Endothelial cell (in vitro differentiated cells): ENCODE measurements at regions not wholly inside any gene's neighbourhood (a gene's known extent, or its start where the extent isn't known, plus 50 kb on each side); places are given as distances from the start of the nearest gene placed in this dataset.

Experiments
- DNase-seq: peaks from one replicate; pipeline ENCODE4 v3.0.0; 2021; ENCODE audit warnings: low spot score
- H3K27ac Mint-ChIP-seq: one replicate; pipeline ENCODE4 v1.8.0; 2021; ENCODE audit warnings: mixed read lengths, inconsistent platforms; ENCODE audit not compliant: unreplicated experiment
- H3K27me3 Mint-ChIP-seq: one replicate; pipeline ENCODE4 v1.8.0; 2021; ENCODE audit warnings: mild to moderate bottlenecking, moderate library complexity, mixed read lengths, inconsistent platforms; ENCODE audit not compliant: unreplicated experiment
- H3K36me3 Mint-ChIP-seq: one replicate; pipeline ENCODE4 v1.8.0; 2021; ENCODE audit warnings: mild to moderate bottlenecking, low read depth, mixed read lengths, inconsistent platforms; ENCODE audit not compliant: unreplicated experiment
- H3K4me1 Mint-ChIP-seq: one replicate; pipeline ENCODE4 v1.8.0; 2021; ENCODE audit warnings: mild to moderate bottlenecking, mixed read lengths, inconsistent platforms; ENCODE audit not compliant: unreplicated experiment
- H3K4me3 Mint-ChIP-seq: one replicate; pipeline ENCODE4 v1.8.0; 2021; ENCODE audit warnings: mild to moderate bottlenecking, mixed read lengths, inconsistent platforms; ENCODE audit not compliant: unreplicated experiment
- H3K9me3 Mint-ChIP-seq: one replicate; pipeline ENCODE4 v1.8.0; 2021; ENCODE audit warnings: mixed read lengths, inconsistent platforms; ENCODE audit not compliant: unreplicated experiment
- CTCF ChIP-seq: fragments of 200-600 bp; sonication (generic); IDR thresholded peaks from one replicate; pipeline ENCODE4 v1.5.0; 2021; ENCODE audit warnings: antibody characterized with exemption; ENCODE audit not compliant: unreplicated experiment

DNA sequence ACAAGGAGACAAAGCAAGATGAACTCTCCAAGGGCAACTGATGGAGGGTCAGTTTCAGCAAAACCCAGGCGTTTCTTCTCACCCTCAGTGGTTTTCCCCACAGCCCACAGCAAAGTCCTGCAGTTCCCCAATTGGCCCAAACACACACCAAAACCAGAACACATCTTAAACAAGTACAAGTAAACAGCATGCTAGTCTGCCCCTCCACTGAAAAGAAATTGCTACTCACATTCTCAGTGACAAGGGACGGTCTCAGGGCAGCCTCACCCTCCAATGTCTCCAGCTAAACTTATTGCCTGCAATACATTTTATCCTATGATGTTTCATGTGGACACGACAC lies 300.6 kb upstream of the IRX3 start:
- Mint-ChIP-seq H3K36me3 (no peaks in the 10 kb centered on the region), H3K9me3 (no peaks in the 10 kb centered on the region), H3K4me1 (peaks cover 21% of the 10 kb centered on the region), H3K27ac (peak overlapping the region; percentile 84), H3K27me3 (peaks cover 5% of the 10 kb centered on the region), H3K4me3 (no peak overlapping the region)
- TF ChIP-seq CTCF = no peak
- DNase-seq = no peak

GRCh38 chr16:54586474-54587175 lies 300.0 kb upstream of the IRX3 start:
- no peak for DNase-seq
- Mint-ChIP-seq H3K9me3 (no peaks in the 10 kb centered on the region), H3K27ac (no peak overlapping the region), H3K4me3 (no peak overlapping the region), H3K36me3 (no peaks in the 10 kb centered on the region), H3K4me1 (peaks cover 21% of the 10 kb centered on the region), H3K27me3 (peaks cover 5% of the 10 kb centered on the region)
- TF ChIP-seq CTCF = no peak

- no peak overlapping the region for H3K4me3 Mint-ChIP-seq
- no peaks in the 10 kb centered on the region for H3K36me3 Mint-ChIP-seq
- no peak for TF ChIP-seq CTCF
- no peak for DNase-seq
- H3K4me1 Mint-ChIP-seq = peaks cover 21% of the 10 kb centered on the region
- no peak overlapping the region for H3K27ac Mint-ChIP-seq
- peaks cover 5% of the 10 kb centered on the region for H3K27me3 Mint-ChIP-seq
- H3K9me3 Mint-ChIP-seq = no peaks in the 10 kb centered on the region
Observed at GRCh38 chr16:54585998-54586340, 299.4 kb upstream of the IRX3 start.

- H3K9me3 Mint-ChIP-seq = no peaks in the 10 kb centered on the region
- no peak for TF ChIP-seq CTCF
- no peak for DNase-seq
- H3K27me3 Mint-ChIP-seq = peaks cover 5% of the 10 kb centered on the region
- no peak overlapping the region for H3K4me3 Mint-ChIP-seq
- peaks cover 21% of the 10 kb centered on the region for H3K4me1 Mint-ChIP-seq
- no peaks in the 10 kb centered on the region for H3K36me3 Mint-ChIP-seq
- no peak overlapping the region for H3K27ac Mint-ChIP-seq
Observed at GRCh38 chr16:54585094-54585997, 298.8 kb upstream of the IRX3 start.

DNA sequence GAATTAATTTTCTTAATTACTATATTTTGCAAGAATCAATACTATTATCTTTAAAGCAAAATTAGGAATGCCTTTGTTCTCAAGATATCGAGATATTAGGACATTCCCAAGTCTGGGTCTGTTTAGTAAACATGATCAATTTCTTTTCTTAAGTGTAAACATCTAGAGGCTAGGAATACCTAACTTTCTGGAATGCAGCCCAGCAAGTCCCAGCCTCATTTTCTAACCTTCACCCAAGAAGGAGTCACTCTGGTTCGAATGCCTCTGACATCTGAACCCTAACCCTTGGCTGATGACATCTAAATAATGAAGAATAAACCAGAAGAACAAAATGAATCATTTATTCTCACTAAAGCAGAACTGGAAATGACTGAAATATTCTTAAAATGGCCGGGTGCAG lies 297.5 kb upstream of the IRX3 start:
- H3K9me3 Mint-ChIP-seq = no peaks in the 10 kb centered on the region
- no peak for TF ChIP-seq CTCF
- no peak overlapping the region for H3K4me3 Mint-ChIP-seq
- peaks cover 18% of the 10 kb centered on the region for H3K4me1 Mint-ChIP-seq
- no peaks in the 10 kb centered on the region for H3K36me3 Mint-ChIP-seq
- peaks cover 5% of the 10 kb centered on the region for H3K27me3 Mint-ChIP-seq
- no peak overlapping the region for H3K27ac Mint-ChIP-seq
- no peak for DNase-seq
